Keratinocyte (primary cell): ENCODE measurements at regions not wholly inside any gene's neighbourhood (a gene's known extent, or its start where the extent isn't known, plus 50 kb on each side); places are given as distances from the start of the nearest gene placed in this dataset.

Experiments
- DNase-seq: peaks from one replicate; pipeline ENCODE4 v3.0.0-alpha.2; 2011; ENCODE audit warnings: low read depth, missing footprints, low spot score
- FAIRE-seq: peaks from 2 replicates; lab custom pipeline; 2011; peaks lifted over from hg19 to GRCh38; lab: Jason Lieb, UNC
- H2AFZ ChIP-seq: 2 replicates; pipeline ENCODE4 v1.6.0; 2012; ENCODE audit warnings: low read length, control low read depth, inconsistent platforms; ENCODE audit not compliant: control insufficient read depth
- H3K27ac ChIP-seq: 2 replicates; pipeline ENCODE4 v1.5.1; 2011; ENCODE audit warnings: low read length; ENCODE audit not compliant: control insufficient read depth, insufficient read depth
- H3K27me3 ChIP-seq: 3 replicates; pipeline ENCODE4 v1.6.0; 2011; ENCODE audit warnings: low read length; ENCODE audit not compliant: control insufficient read depth, insufficient read depth; ENCODE audit errors: extremely low read depth
- H3K36me3 ChIP-seq, 2 experiments: 2 replicates in 1 of 2; 3 replicates in 1 of 2; pipeline ENCODE4 v1.5.1; 2011; ENCODE audit warnings: low read length in 2 of 2, mild to moderate bottlenecking in 1 of 2; ENCODE audit not compliant: control insufficient read depth in 2 of 2, insufficient read depth in 2 of 2; ENCODE audit errors: extremely low read depth in 1 of 2
- H3K4me1 ChIP-seq: 3 replicates; pipeline ENCODE4 v1.5.1; 2011; ENCODE audit warnings: low read length; ENCODE audit not compliant: control insufficient read depth, insufficient read depth; ENCODE audit errors: extremely low read depth
- H3K4me2 ChIP-seq: 3 replicates; pipeline ENCODE4 v1.6.0; 2011; ENCODE audit warnings: low read depth, low read length; ENCODE audit not compliant: control insufficient read depth, insufficient read depth; ENCODE audit errors: extremely low read depth
- H3K4me3 ChIP-seq, 3 experiments: fragments of 200-600 bp in 1 of 3; sonication (generic) in 1 of 3; 2 replicates in 2 of 3; 3 replicates in 1 of 3; pipeline ENCODE4 v1.5.1; 2011 to 2016; ENCODE audit warnings: low read length in 3 of 3, mild to moderate bottlenecking in 3 of 3, control low read depth in 2 of 3, inconsistent platforms in 1 of 3, low read depth in 1 of 3, mixed read lengths in 1 of 3, mixed run types in 1 of 3, moderate library complexity in 1 of 3; ENCODE audit not compliant: control insufficient read depth in 2 of 3, insufficient read depth in 2 of 3; ENCODE audit errors: extremely low read depth in 1 of 3
- H3K79me2 ChIP-seq: 2 replicates; pipeline ENCODE4 v1.6.0; 2012; ENCODE audit warnings: low read length; ENCODE audit not compliant: control insufficient read depth, insufficient read depth
- H3K9ac ChIP-seq: 3 replicates; pipeline ENCODE4 v1.6.0; 2011; ENCODE audit warnings: low read length; ENCODE audit not compliant: control insufficient read depth, insufficient read depth; ENCODE audit errors: extremely low read depth
- H3K9me1 ChIP-seq: 3 replicates; pipeline ENCODE4 v1.6.0; 2011; ENCODE audit warnings: low read length; ENCODE audit not compliant: control insufficient read depth, insufficient read depth; ENCODE audit errors: extremely low read depth
- H3K9me3 ChIP-seq: 2 replicates; pipeline ENCODE4 v1.5.1; 2012; ENCODE audit warnings: low read depth, low read length; ENCODE audit not compliant: control insufficient read depth
- H4K20me1 ChIP-seq: 3 replicates; pipeline ENCODE4 v1.6.0; 2011; ENCODE audit warnings: low read length; ENCODE audit not compliant: control insufficient read depth, insufficient read depth; ENCODE audit errors: extremely low read depth
- CTCF ChIP-seq, 3 experiments: IDR thresholded peaks in 1 of 3; conservative IDR thresholded peaks in 1 of 3; optimal IDR thresholded peaks in 1 of 3; 2 replicates in 2 of 3; 3 replicates in 1 of 3; pipeline versions ENCODE3 to v1.5.1; 2011; ENCODE audit warnings: low read length in 3 of 3, mild to moderate bottlenecking in 3 of 3, moderate library complexity in 2 of 3, control low read depth in 1 of 3, inconsistent platforms in 1 of 3; ENCODE audit not compliant: insufficient read depth in 2 of 3; ENCODE audit errors: extremely low read depth in 1 of 3
- EZH2 ChIP-seq: IDR thresholded peaks from one replicate; pipeline ENCODE4 v1.6.1; 2012; ENCODE audit warnings: inconsistent platforms, mild to moderate bottlenecking, low read length, moderate library complexity
- dilution Hi-C: fragments of 300-500 bp; cut with MboI; formaldehyde crosslinking; loops from one replicate; pipeline ENCODE4 v1.7.0; 2020; ENCODE audit warnings: low sequenced_read_pairs; ENCODE audit not compliant: extremely low pct_ligation_motif_present

GRCh38 chr3:5390936-5391625 lies 203.6 kb downstream of the EDEM1 start:
- dilution Hi-C loops, result no loop called here
- Histone ChIP-seq H3K4me2 (no peak overlapping the region), H3K9me3 (no peaks in the 10 kb centered on the region), H4K20me1 (no peaks in the 10 kb centered on the region), H3K79me2 (no peaks in the 10 kb centered on the region), H3K36me3 (no peaks in the 10 kb centered on the region), H3K27me3 (no peaks in the 10 kb centered on the region), H3K4me1 (peaks cover 16% of the 10 kb centered on the region), H3K4me3 (no peak overlapping the region), H2AFZ (no peak overlapping the region), H3K9ac (no peak overlapping the region), H3K9me1 (no peaks in the 10 kb centered on the region), H3K27ac (no peak overlapping the region)
- TF ChIP-seq CTCF (optimal IDR thresholded peaks at IDR 0.05 in 1 of 3, IDR thresholded peaks at IDR 0.05 in 1 of 3, conservative IDR thresholded peaks at IDR 0.05 in 1 of 3; ENCODE audit: extremely low read depth in 1 of 3, insufficient read depth in 2 of 3, low read length in 3 of 3), result no peak
- TF ChIP-seq EZH2, result no peak
- FAIRE-seq (peak; percentile 29), DNase-seq (no peak)

- H3K36me3 ChIP-seq, result no peaks in the 10 kb centered on the region
- no peak for DNase-seq
- H2AFZ ChIP-seq, result no peak overlapping the region
- no peak overlapping the region for H3K4me3 ChIP-seq
- no peaks in the 10 kb centered on the region for H3K4me1 ChIP-seq
- H4K20me1 ChIP-seq, result no peaks in the 10 kb centered on the region
- H3K79me2 ChIP-seq, result no peaks in the 10 kb centered on the region
- no peaks in the 10 kb centered on the region for H3K27me3 ChIP-seq
- no peak overlapping the region for H3K27ac ChIP-seq
- no peaks in the 10 kb centered on the region for H3K9me1 ChIP-seq
- no peak for TF ChIP-seq CTCF (optimal IDR thresholded peaks at IDR 0.05 in 1 of 3, IDR thresholded peaks at IDR 0.05 in 1 of 3, conservative IDR thresholded peaks at IDR 0.05 in 1 of 3; ENCODE audit: extremely low read depth in 1 of 3, insufficient read depth in 2 of 3, low read length in 3 of 3)
- no peak for TF ChIP-seq EZH2
- H3K4me2 ChIP-seq, result no peak overlapping the region
- no peaks in the 10 kb centered on the region for H3K9me3 ChIP-seq
- H3K9ac ChIP-seq, result no peak overlapping the region
- dilution Hi-C loops, result no loop called here
- no peak for FAIRE-seq
These were observed 213.5 kb downstream of the EDEM1 start for GRCh38 chr3:5401002-5401401.
